GM18858 (cell line): ENCODE measurements at regions not wholly inside any gene's neighbourhood (a gene's known extent, or its start where the extent isn't known, plus 50 kb on each side); places are given as distances from the start of the nearest gene placed in this dataset.
"Not testable (repeated sequence)": the region's sequence is repeated elsewhere in the genome, so short reads cannot be mapped to it uniquely, and the experiment has no call there.

Source experiments
- ATAC-seq: cut with Tn5 transposase; IDR thresholded peaks from one replicate; pipeline ENCODE4 v1.9.1; 2021; ENCODE audit not compliant: unreplicated experiment

- no peak for ATAC-seq
Measured at GRCh38 chr14:100416921-100417860, 94.1 kb downstream of the SLC25A47 start.

GRCh38 chr14:100419856-100420255 lies 96.7 kb downstream of the SLC25A47 start:
- no peak for ATAC-seq

GRCh38 chr14:100421756-100422470 lies 98.8 kb downstream of the SLC25A47 start:
- no peak for ATAC-seq

GRCh38 chr14:100422556-100423316 lies 99.6 kb downstream of the SLC25A47 start:
- ATAC-seq, result no peak

GRCh38 chr14:100423317-100424010 lies 100.3 kb downstream of the SLC25A47 start:
- no peak for ATAC-seq

GRCh38 chr14:100424504-100425428 lies 101.6 kb downstream of the SLC25A47 start:
- ATAC-seq, result no peak

GRCh38 chr14:100425429-100425827 lies 102.3 kb downstream of the SLC25A47 start:
- ATAC-seq, result no peak

GRCh38 chr14:100426314-100426713 lies 103.2 kb downstream of the SLC25A47 start:
- ATAC-seq, result no peak

GRCh38 chr14:100427166-100427565 lies 104.0 kb downstream of the SLC25A47 start:
- no peak for ATAC-seq

GRCh38 chr14:100428727-100429126 lies 105.6 kb downstream of the SLC25A47 start:
- ATAC-seq, result no peak

GRCh38 chr14:100429537-100429936 lies 106.4 kb downstream of the SLC25A47 start:
- no peak for ATAC-seq

- ATAC-seq, result no peak
Measured at GRCh38 chr14:100430571-100430970, 107.4 kb downstream of the SLC25A47 start.

GRCh38 chr14:100431461-100431860 lies 108.3 kb downstream of the SLC25A47 start:
- not testable (repeated sequence) for ATAC-seq

- no peak for ATAC-seq
Measured at GRCh38 chr14:100432652-100433427, 109.7 kb downstream of the SLC25A47 start.

- no peak for ATAC-seq
Measured at GRCh38 chr14:100433428-100433814, 110.3 kb downstream of the SLC25A47 start.

- no peak for ATAC-seq
Measured at GRCh38 chr14:100434033-100434601, 111.0 kb downstream of the SLC25A47 start.

- no peak for ATAC-seq
Measured at GRCh38 chr14:100434911-100435438, 111.8 kb downstream of the SLC25A47 start.

GRCh38 chr14:100435459-100435858 lies 112.3 kb downstream of the SLC25A47 start:
- no peak for ATAC-seq
